ENCODE measurements at regions not wholly inside any gene's neighbourhood (a gene's known extent, or its start where the extent isn't known, plus 50 kb on each side); places are given as distances from the start of the nearest gene placed in this dataset.
"Not testable (repeated sequence)": the region's sequence is repeated elsewhere in the genome, so short reads cannot be mapped to it uniquely, and the experiment has no call there.

DNA sequence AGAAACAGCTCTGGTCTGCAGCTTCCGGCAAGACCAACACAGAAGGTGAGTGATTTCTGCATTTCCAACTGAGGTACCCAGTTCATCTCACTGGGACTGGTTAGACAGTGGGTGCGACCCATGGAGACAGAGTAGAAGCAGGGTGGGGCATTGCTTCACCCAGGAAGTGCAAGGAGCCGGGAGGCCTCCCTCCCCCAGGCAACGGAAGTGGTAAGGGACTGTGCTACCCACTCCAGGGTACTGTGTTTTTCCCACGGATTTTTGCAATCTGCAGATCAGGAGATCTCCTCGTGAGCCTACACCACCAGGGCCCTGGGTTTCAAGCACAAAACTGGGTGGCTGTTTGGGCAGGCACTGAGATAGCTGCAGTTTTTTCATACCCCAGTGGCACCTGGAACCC, 929.9 kb downstream of the SLITRK1 start:
- TF ChIP-seq POLR2A (IDR thresholded peaks at IDR 0.05; ENCODE audit: extremely low read depth, insufficient read length); MYC (IDR thresholded peaks at IDR 0.05; ENCODE audit: low read depth, low read length): not testable (repeated sequence)
- TF ChIP-seq, protein P1, sequence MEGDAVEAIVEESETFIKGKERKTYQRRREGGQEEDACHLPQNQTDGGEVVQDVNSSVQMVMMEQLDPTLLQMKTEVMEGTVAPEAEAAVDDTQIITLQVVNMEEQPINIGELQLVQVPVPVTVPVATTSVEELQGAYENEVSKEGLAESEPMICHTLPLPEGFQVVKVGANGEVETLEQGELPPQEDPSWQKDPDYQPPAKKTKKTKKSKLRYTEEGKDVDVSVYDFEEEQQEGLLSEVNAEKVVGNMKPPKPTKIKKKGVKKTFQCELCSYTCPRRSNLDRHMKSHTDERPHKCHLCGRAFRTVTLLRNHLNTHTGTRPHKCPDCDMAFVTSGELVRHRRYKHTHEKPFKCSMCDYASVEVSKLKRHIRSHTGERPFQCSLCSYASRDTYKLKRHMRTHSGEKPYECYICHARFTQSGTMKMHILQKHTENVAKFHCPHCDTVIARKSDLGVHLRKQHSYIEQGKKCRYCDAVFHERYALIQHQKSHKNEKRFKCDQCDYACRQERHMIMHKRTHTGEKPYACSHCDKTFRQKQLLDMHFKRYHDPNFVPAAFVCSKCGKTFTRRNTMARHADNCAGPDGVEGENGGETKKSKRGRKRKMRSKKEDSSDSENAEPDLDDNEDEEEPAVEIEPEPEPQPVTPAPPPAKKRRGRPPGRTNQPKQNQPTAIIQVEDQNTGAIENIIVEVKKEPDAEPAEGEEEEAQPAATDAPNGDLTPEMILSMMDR (IDR thresholded peaks at IDR 0.05; ENCODE audit: low read depth, low read length) = not testable (repeated sequence)
- TF ChIP-seq, protein P2, sequence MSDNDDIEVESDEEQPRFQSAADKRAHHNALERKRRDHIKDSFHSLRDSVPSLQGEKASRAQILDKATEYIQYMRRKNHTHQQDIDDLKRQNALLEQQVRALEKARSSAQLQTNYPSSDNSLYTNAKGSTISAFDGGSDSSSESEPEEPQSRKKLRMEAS (IDR thresholded peaks at IDR 0.05; ENCODE audit: low read depth, low read length) = not testable (repeated sequence)
